Right lobe of liver (tissue), 4 donors: ENCODE measurements at regions not wholly inside any gene's neighbourhood (a gene's known extent, or its start where the extent isn't known, plus 50 kb on each side); places are given as distances from the start of the nearest gene placed in this dataset.

Experiments
- POLR2A ChIP-seq: fragments of 450-650 bp; IDR thresholded peaks from one replicate; pipeline ENCODE4 v1.6.1; 2017; ENCODE audit warnings: antibody characterized with exemption, mild to moderate bottlenecking
- TF ChIP-seq, protein P1 (sequence below), 4 donors: fragments of 200-600 bp in 3 of 4; fragments of 450-650 bp in 1 of 4; IDR thresholded peaks; one replicate each; pipeline versions ENCODE4 v1.5.1 to v1.8.0; 2016 to 2022; ENCODE audit warnings: antibody characterized with exemption in 4 of 4, mild to moderate bottlenecking in 2 of 4
- donor health status: DM: no; HTN: no; CAD: no.
- donor health status: DM: no; HTN: no; CAD: no.
- donor health status: DM: no; HTN: yes; CAD: no.

DNA sequence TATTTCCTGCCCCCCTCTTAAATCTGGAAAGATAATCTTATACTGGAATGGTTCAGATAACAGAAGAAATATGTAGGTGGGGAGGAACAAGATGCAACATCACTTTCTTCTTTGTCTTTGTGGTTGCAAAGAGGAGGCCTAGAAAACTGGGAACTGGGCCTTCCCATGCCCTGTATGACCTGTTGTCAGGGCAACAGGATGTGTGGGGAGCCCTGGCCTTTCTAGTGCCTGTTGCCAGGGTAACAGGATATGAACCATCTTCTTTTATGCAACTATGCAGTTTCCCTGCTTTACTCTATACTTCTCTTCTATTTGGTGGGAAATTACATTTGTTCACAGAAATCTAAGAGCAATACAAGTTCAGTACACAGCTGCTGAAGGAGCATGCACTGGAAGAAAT is 79.8 kb upstream of the PDE1A start:
- TF ChIP-seq, protein P1, sequence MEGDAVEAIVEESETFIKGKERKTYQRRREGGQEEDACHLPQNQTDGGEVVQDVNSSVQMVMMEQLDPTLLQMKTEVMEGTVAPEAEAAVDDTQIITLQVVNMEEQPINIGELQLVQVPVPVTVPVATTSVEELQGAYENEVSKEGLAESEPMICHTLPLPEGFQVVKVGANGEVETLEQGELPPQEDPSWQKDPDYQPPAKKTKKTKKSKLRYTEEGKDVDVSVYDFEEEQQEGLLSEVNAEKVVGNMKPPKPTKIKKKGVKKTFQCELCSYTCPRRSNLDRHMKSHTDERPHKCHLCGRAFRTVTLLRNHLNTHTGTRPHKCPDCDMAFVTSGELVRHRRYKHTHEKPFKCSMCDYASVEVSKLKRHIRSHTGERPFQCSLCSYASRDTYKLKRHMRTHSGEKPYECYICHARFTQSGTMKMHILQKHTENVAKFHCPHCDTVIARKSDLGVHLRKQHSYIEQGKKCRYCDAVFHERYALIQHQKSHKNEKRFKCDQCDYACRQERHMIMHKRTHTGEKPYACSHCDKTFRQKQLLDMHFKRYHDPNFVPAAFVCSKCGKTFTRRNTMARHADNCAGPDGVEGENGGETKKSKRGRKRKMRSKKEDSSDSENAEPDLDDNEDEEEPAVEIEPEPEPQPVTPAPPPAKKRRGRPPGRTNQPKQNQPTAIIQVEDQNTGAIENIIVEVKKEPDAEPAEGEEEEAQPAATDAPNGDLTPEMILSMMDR (IDR thresholded peaks at IDR 0.05) = no peak
- TF ChIP-seq POLR2A = no peak
